ENCODE measurements at regions not wholly inside any gene's neighbourhood (a gene's known extent, or its start where the extent isn't known, plus 50 kb on each side); places are given as distances from the start of the nearest gene placed in this dataset.
"Not testable (repeated sequence)": the region's sequence is repeated elsewhere in the genome, so short reads cannot be mapped to it uniquely, and the experiment has no call there.

DNA sequence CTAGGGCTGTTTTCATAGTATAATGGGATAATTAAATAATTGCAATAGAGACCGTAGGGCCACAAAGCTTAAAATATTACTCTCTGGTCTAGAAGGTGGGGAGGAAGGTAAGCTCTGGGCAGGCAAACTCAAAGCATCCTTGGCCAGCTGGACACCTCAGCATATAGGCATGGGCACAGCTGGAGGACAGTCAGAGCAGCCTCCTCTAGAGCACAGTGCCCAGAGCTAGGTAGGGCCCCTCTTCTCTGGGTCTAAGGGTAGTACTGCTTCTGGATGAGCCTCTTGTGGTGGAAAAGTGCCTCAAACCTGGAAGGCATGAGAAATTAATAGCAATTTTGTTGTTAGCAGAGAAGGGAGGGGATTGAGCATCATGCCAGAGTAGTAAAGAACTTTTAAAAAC lies 116.9 kb upstream of the FOXN2 start:
- DNase-seq = no peak

DNA sequence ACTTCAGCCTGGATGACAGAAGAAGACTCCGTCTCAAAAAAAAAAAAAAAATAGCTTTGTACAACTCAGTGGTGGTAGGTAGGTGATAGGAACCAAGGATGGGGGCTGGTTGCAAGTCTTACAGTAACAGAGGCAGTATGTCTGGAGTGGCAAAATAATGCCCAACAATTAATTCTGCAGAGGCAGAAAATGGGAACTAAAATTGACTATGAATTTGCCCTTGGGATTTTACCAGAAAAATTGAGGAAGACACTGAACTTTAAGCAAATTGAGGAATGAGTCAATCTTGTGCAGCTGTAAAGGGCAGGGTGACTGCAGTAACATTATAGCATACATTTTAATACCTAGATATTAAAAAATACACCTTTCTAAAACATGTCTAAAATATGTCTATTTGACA lies 116.1 kb upstream of the FOXN2 start:
- DNase-seq = no peak

DNA sequence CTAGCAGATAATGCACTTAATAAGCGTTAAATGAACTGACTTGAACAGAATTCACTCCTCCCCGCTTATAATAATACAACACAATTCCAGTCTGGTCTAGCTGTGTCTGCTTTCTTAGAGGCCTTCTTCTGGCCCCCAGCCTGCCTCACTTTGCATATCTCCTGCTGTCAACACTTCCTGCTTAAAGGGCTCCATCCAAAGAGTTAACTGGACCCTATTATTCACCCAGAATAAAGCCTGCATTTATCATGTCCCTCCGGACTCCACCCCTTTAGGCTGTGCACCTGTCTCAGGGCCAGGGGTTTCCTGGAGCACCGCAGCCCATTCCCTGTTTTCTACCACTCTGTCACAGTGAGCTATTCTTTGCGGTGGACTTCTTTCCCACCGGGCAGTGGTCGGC lies 115.4 kb upstream of the FOXN2 start:
- DNase-seq = peak; percentile 26 to 42

- no peak for DNase-seq
Observed at GRCh38 chr2:48200620-48201293, 113.7 kb upstream of the FOXN2 start.

DNA sequence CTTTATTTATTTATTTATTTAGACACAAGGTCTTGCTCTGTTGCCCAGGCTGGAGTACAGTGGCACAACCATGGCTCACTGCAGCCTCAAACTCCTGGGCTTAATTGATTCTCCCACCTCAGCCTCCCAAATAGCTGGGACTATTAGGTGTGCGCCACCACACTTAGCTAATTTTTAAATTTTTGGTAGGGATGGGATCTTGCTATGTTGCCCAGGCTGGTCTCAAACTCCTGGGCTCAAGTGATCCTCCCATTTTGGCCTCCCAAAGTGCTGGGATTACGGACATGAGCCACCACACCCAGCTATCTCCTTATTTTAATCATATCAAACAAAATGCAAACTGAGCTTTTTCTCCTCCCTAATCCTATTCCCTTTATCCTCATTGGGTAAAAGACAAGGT lies 113.0 kb upstream of the FOXN2 start:
- not testable (repeated sequence) for DNase-seq

GRCh38 chr2:48202863-48203642 lies 111.4 kb upstream of the FOXN2 start:
- no peak for DNase-seq

- DNase-seq = no peak
Observed at GRCh38 chr2:48203668-48204067, 110.8 kb upstream of the FOXN2 start.

DNA sequence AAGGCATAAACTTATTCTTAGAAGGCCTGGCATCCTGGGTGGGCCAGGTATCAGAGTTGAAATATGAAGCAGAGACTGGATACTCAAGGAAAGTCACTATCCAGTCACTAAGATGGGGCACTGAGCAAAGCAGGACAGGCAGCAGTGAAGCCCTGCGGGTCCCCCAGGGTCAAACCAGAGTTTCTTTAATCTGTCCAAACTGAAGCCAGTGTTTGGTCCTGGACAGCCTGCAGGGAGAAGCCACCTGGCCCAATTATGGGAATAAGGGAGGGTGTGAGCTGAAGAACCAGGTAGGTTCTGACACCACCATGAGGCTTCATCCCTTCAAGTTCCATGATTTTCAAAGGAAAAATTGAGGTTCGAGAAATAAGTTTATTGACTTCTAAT lies 109.7 kb upstream of the FOXN2 start:
- DNase-seq = no peak

DNA sequence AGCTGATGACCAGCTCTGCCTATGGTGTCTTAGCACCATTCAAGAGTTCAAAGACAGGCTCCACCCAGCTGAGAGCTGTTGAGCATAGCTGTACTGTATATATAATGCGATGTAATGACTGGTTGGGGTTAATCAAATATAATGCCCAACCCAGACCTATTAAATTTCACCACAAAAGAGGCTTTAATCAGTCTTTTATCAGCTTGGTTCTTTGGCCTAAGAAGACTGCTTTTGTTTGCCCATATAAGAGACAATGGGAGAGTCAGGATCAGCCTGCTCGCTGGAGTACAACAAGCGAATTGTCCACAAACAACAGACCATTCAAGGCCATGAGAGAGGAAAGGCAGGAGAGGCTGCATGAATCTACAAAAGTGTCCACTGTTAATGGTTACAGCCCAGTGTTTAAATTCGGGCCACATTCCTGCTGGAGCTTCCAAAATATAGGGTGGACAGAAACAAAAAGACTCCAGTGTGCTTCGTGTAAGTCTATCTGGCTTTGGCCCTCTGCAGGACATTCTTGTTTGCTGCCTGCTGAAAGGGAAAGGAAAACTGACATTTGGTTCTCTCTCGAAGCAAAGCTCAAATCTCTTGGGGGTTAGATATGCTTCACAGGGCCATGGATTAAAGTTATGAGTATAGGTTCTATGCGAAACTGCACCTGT lies 109.2 kb upstream of the FOXN2 start:
- DNase-seq = no peak

GRCh38 chr2:48206056-48206656 lies 108.3 kb upstream of the FOXN2 start:
- DNase-seq = not testable (repeated sequence)

GRCh38 chr2:48207201-48207641 lies 107.3 kb upstream of the FOXN2 start:
- DNase-seq = no peak

- no peak for DNase-seq
Observed at GRCh38 chr2:48207851-48208250, 106.6 kb upstream of the FOXN2 start.

- no peak for DNase-seq
Observed at GRCh38 chr2:48209214-48209885, 105.1 kb upstream of the FOXN2 start.

GRCh38 chr2:48210189-48210588 lies 104.3 kb upstream of the FOXN2 start:
- DNase-seq = no peak

DNA sequence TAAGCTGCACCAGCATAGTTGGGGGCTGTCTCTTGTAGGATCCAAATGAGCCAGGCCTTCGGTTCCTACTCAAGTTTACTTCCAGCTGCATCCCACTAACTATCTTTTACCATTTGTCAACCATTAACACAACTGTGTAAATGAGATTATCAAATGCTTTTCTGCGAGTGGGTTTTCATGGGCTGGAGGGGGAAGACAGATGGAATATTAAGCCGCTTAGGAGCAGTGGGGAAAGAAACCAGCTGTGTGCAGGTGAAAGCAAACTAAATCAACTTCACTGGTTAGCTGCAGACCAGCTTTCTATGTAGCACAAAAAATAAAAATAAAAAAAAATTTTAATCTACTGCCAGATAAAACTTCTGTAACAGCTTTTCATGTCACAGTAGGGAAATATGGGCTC lies 100.8 kb upstream of the FOXN2 start:
- no peak for DNase-seq

- no peak for DNase-seq
Observed at GRCh38 chr2:48218169-48218568, 96.3 kb upstream of the FOXN2 start.

DNA sequence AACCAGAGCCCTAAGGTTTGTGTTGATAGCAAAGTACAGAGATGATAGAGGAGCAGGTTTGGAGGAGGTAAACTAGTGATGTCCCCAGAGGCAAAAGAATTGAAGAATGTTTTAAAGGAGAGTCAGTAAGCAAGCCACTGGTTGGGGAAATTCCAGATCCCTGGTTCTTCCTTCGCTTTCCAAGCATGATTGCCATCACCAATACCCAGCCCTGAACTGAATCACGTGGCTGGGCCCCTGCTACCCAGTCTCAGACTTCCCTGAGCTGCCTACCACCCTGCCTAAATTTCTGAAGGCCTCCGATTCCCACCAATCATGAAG lies 95.3 kb upstream of the FOXN2 start:
- no peak for DNase-seq

DNA sequence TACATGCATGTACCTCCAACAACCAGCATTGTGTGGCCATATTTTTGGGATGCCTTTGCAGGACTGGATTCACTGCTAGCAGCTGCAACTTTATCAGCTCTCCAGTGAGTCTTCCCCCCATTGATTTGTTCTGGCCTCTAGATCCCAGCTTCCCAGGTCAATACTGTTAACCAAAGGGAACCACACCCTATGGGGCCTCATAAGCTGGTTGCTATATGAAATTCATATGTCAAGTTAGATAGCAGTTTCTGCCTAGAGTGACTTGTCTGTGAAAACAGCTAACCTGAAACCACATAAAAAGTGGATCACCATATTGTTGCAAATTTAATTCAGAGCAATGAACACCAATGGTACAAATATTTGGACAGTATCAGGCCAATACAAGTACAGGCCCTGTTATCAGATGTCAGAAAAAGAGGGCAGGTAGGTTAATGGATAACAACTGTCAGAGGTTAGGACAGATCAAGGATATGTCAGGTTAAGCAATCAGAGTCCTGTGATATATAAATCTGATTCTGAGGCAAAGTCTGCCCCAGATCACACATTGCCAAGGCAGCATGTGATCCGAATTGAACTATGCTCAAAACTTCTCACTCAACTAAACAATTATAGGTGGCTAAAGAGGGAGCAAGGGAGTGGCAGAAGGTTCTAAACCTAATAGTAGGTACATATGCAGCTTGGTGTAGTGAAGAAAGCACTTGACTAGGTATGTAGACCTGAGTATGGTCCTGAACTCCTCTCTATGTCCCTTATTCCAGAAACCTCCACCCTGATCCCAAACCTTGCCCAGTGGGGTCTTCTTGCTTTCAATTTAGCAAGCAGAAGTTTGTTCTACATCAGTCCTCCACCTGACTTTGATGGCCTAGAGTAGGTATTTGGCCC lies 94.7 kb upstream of the FOXN2 start:
- no peak for DNase-seq

- no peak for DNase-seq
Observed at GRCh38 chr2:48220501-48220900, 94.0 kb upstream of the FOXN2 start.

DNA sequence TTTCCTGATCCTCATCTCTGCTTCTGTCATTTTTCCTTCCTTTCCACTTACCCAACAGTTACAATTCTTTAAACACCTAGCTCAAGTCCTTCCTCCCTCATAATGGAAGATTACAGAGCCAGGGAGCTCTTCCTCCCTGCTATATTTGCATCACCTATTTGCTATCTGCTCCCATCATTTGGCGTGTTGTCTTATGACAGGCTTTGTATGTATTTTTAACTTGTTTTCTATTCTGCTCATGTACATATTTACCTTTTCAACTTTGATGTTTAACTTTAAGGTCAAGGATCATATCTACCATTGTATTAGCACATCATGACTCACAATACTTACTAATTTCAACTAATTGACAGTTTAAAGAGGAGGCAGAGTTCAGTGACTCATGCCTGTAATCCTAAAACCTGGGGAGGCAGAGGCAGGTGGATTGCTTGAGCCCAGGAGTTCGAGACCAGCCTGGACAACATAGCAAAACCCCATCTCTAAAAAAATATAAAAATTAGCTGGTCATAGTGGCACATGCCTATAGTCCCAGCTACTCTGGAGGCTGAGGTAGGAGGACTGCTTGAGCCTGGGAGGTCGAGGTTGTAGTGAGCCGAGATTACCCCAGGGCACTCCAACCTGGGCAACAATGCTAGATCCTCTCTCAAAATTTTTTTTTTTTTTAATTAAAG lies 92.5 kb upstream of the FOXN2 start:
- peak in 1 of 2 experiments; percentile 23 for DNase-seq

GRCh38 chr2:48227617-48228344 lies 86.7 kb upstream of the FOXN2 start:
- DNase-seq = no peak
